GM12878 (cell line): ENCODE measurements at regions not wholly inside any gene's neighbourhood (a gene's known extent, or its start where the extent isn't known, plus 50 kb on each side); places are given as distances from the start of the nearest gene placed in this dataset.

Experiments
- ATAC-seq: fragments of 200-7000 bp; cut with Tn5 transposase; 3 replicates; pipeline ENCODE4 v1.9.1; 2020; ENCODE audit warnings: mild to moderate bottlenecking, moderate library complexity
- BruUV-seq: library from RNA; stranded (reverse); fragments of 400-500 nt; replicated peaks from 2 replicates; lab custom pipeline; 2021; lab: Mats Ljungman, UMichigan
- CTCF ChIA-PET: fragments of 300-600 bp; sonication (Branson Sonifier 250); formaldehyde crosslinking; extraction: SDS; loops from one replicate; lab custom pipeline; 2021; ENCODE audit warnings: inconsistent platforms; lab: Yijun Ruan, JAX
- POLR2A ChIA-PET: fragments of 350-600 bp; formaldehyde crosslinking; extraction: SDS; loops from one replicate; lab custom pipeline; 2021; ENCODE audit warnings: inconsistent platforms; lab: Charles Lee
- RAD21 ChIA-PET: fragments of 300-600 bp; sonication (Branson Sonifier 250); formaldehyde crosslinking; loops from one replicate; lab custom pipeline; 2023; ENCODE audit warnings: antibody characterized with exemption; ENCODE audit not compliant: unreplicated experiment; lab: Charles Lee
- SMC1A ChIA-PET: fragments of 300-600 bp; sonication (Branson Sonifier 250); formaldehyde crosslinking; loops from one replicate; lab custom pipeline; 2023; ENCODE audit not compliant: unreplicated experiment, uncharacterized antibody; lab: Charles Lee
- DNase-seq: peaks from one replicate; pipeline ENCODE4 v3.0.0-alpha.2; 2011; ENCODE audit warnings: low read depth, low spot score
- FAIRE-seq: peaks from 3 replicates; lab custom pipeline; 2011; peaks lifted over from hg19 to GRCh38; lab: Jason Lieb, UNC
- H2AFZ ChIP-seq: 2 replicates; pipeline ENCODE4 v1.6.0; 2011; ENCODE audit warnings: low read depth, low read length, control low read depth; ENCODE audit not compliant: control insufficient read depth
- H3K27ac ChIP-seq: 2 replicates; pipeline ENCODE4 v1.5.1; 2011; ENCODE audit warnings: control low read depth; ENCODE audit not compliant: control insufficient read depth, insufficient read depth
- H3K27me3 ChIP-seq, 2 experiments: replicated peaks in 1 of 2; 2 replicates each; pipeline versions ENCODE4 v1.6.0 to v1.6.1; 2011; ENCODE audit warnings: low read length in 1 of 2; ENCODE audit not compliant: control insufficient read depth in 2 of 2, insufficient read depth in 2 of 2
- H3K36me3 ChIP-seq, 2 experiments: 2 replicates each; pipeline ENCODE4 v1.5.1; 2011; ENCODE audit warnings: low read length in 1 of 2; ENCODE audit not compliant: control insufficient read depth in 2 of 2, insufficient read depth in 2 of 2
- H3K4me1 ChIP-seq: 2 replicates; pipeline ENCODE4 v1.6.1; 2011; ENCODE audit warnings: mild to moderate bottlenecking, low read length, moderate library complexity, mixed read lengths; ENCODE audit not compliant: control insufficient read depth, insufficient read depth
- H3K4me2 ChIP-seq: 2 replicates; pipeline ENCODE4 v1.6.0; 2011; ENCODE audit warnings: control low read depth; ENCODE audit not compliant: control insufficient read depth, insufficient read depth
- H3K4me3 ChIP-seq: fragments of 200-600 bp; sonication (generic); 2 replicates; pipeline ENCODE4 v1.5.1; 2016
- H3K79me2 ChIP-seq: 2 replicates; pipeline ENCODE4 v1.6.0; 2011; ENCODE audit warnings: low read length; ENCODE audit not compliant: control insufficient read depth, insufficient read depth
- H3K9ac ChIP-seq: 2 replicates; pipeline ENCODE4 v1.8.0; 2011; ENCODE audit warnings: low read length, control low read depth, mixed read lengths; ENCODE audit not compliant: control insufficient read depth, insufficient read depth
- H3K9me3 ChIP-seq: replicated peaks from 3 replicates; pipeline ENCODE4 v1.5.1; 2011; ENCODE audit warnings: mild to moderate bottlenecking, low read length; ENCODE audit not compliant: control insufficient read depth, insufficient read depth
- H4K20me1 ChIP-seq: 2 replicates; pipeline ENCODE4 v1.6.0; 2011; ENCODE audit not compliant: control insufficient read depth, insufficient read depth
- CREB1 ChIP-seq: IDR thresholded peaks from 2 replicates; pipeline ENCODE4 v1.6.1; 2012; ENCODE audit warnings: low read depth, mild to moderate bottlenecking, inconsistent platforms
- IKZF2 ChIP-seq, 2 experiments: fragments of 450-650 bp; IDR thresholded peaks; 2 replicates each; pipeline ENCODE4 v1.6.1; 2017; ENCODE audit warnings: mild to moderate bottlenecking in 2 of 2, moderate library complexity in 2 of 2
- NFIC ChIP-seq: IDR thresholded peaks from 2 replicates; pipeline ENCODE4 v1.6.1; 2012; ENCODE audit warnings: low read depth, mild to moderate bottlenecking, inconsistent platforms, low read length, moderate library complexity
- NFYA ChIP-seq: IDR thresholded peaks from 2 replicates; pipeline ENCODE4 v1.6.1; 2011; ENCODE audit warnings: low read depth, mild to moderate bottlenecking, low read length, improper control_type of control experiment, borderline replicate concordance
- PAX5 ChIP-seq: IDR thresholded peaks from 2 replicates; pipeline ENCODE4 v1.6.1; 2011; ENCODE audit warnings: low read depth, low read length, borderline replicate concordance
- RFX5 ChIP-seq: IDR thresholded peaks from 2 replicates; pipeline ENCODE4 v1.6.1; 2011; ENCODE audit warnings: low read depth, low read length, improper control_type of control experiment
- RUNX3 ChIP-seq: IDR thresholded peaks from 2 replicates; pipeline ENCODE4 v1.6.1; 2012; ENCODE audit warnings: low read length, inconsistent platforms
- TAF1 ChIP-seq: IDR thresholded peaks from 2 replicates; pipeline ENCODE4 v1.6.1; 2011; ENCODE audit warnings: mild to moderate bottlenecking, low read depth, low read length, borderline replicate concordance
- USF1 ChIP-seq: IDR thresholded peaks from 2 replicates; pipeline ENCODE4 v1.6.1; 2011; ENCODE audit warnings: borderline replicate concordance, low read depth, mild to moderate bottlenecking, moderate library complexity, mixed read lengths, low read length; ENCODE audit not compliant: insufficient read depth; ENCODE audit errors: extremely low read length
- ZNF384 ChIP-seq: IDR thresholded peaks from 2 replicates; pipeline ENCODE4 v1.6.1; 2012; ENCODE audit warnings: low read depth, mild to moderate bottlenecking, low read length, improper control_type of control experiment, borderline replicate concordance
- WGBS: methylation state at CpG from one replicate; pipeline ENCODE4 v1.1.6; 2016; ENCODE audit warnings: low lambda C conversion rate; ENCODE audit not compliant: insufficient replicate concordance, insufficient coverage; ENCODE audit errors: missing lambda C conversion rate; 5-methylcytosine and 5-hydroxymethylcytosine counted together
- in situ Hi-C: fragments of 300-500 bp; cut with MboI; formaldehyde crosslinking; loops from 9 replicates; pipeline ENCODE4 v1.14.3; 2018; ENCODE audit warnings: mixed read lengths
- intact Hi-C: fragments of 100-400 bp; cut with micrococcal nuclease; formaldehyde crosslinking; loops from one replicate; pipeline ENCODE4 v1.14.2; 2022; ENCODE audit not compliant: unreplicated experiment

- no TSS peak for BruUV-seq
- Histone ChIP-seq H3K4me1 (no peaks in the 10 kb centered on the region), H3K4me2 (no peak overlapping the region), H2AFZ (no peak overlapping the region), H3K27ac (no peak overlapping the region), H3K79me2 (no peaks in the 10 kb centered on the region), H3K9ac (no peak overlapping the region), H3K4me3 (no peak overlapping the region), H3K36me3 (no peaks in the 10 kb centered on the region), H4K20me1 (no peaks in the 10 kb centered on the region), H3K27me3 (no peaks in the 10 kb centered on the region), H3K9me3 (no peaks in the 10 kb centered on the region)
- TF ChIP-seq PAX5 = no peak
- no peak for TF ChIP-seq TAF1
- TF ChIP-seq USF1 = no peak
- no peak for TF ChIP-seq CREB1
- no peak for TF ChIP-seq IKZF2 (IDR thresholded peaks at IDR 0.05)
- TF ChIP-seq NFYA = no peak
- TF ChIP-seq NFIC = no peak
- no peak for TF ChIP-seq RFX5
- no peak for TF ChIP-seq ZNF384
- TF ChIP-seq RUNX3 = no peak
- intact Hi-C loops (no loop called here), in situ Hi-C loops (no loop called here)
- DNase-seq (no peak), ATAC-seq (no peak), FAIRE-seq (no peak)
- ChIA-PET RAD21 (no interaction called here), CTCF (no interaction called here), POLR2A (no interaction called here), SMC1A (interaction anchor here (0.6 kb wide), 1 partner anchor 257 kb away, joined by 3 read pairs; no protein-coding TSS in a partner anchor)
- 40% methylated on average over 2 of the region's 2 CpGs for WGBS
Measured at GRCh38 chr4:120225527-120225926, 158.9 kb upstream of the MAD2L1 start.
